ENCODE measurements at regions not wholly inside any gene's neighbourhood (a gene's known extent, or its start where the extent isn't known, plus 50 kb on each side); places are given as distances from the start of the nearest gene placed in this dataset.
"Not testable (repeated sequence)": the region's sequence is repeated elsewhere in the genome, so short reads cannot be mapped to it uniquely, and the experiment has no call there.

GRCh38 chr3:198173929-198174574, 214.0 kb downstream of the LMLN start:
- TF ChIP-seq POLR2A (IDR thresholded peaks at IDR 0.05); EP300 (IDR thresholded peaks at IDR 0.05; ENCODE audit: low read depth); CTCF (IDR thresholded peaks at IDR 0.05): not testable (repeated sequence)

Measured in transverse colon (tissue), 3 donors.